ENCODE measurements at regions not wholly inside any gene's neighbourhood (a gene's known extent, or its start where the extent isn't known, plus 50 kb on each side); places are given as distances from the start of the nearest gene placed in this dataset.

GRCh38 chr2:235265348-235265965, 228.4 kb upstream of the AGAP1 start:
- ATAC-seq, result no peak

- ATAC-seq, result no peak
Observed at GRCh38 chr2:235267251-235267650, 226.6 kb upstream of the AGAP1 start.

- no peak for ATAC-seq
Observed at GRCh38 chr2:235268535-235268934, 225.3 kb upstream of the AGAP1 start.

- no peak for ATAC-seq
Observed at GRCh38 chr2:235270291-235270690, 223.6 kb upstream of the AGAP1 start.

- peak in 1 of 2 donors; percentile 30 for ATAC-seq
Observed at GRCh38 chr2:235270956-235271355, 222.9 kb upstream of the AGAP1 start.

- no peak for ATAC-seq
Observed at GRCh38 chr2:235271936-235272335, 221.9 kb upstream of the AGAP1 start.

- no peak for ATAC-seq
Observed at GRCh38 chr2:235274023-235274422, 219.8 kb upstream of the AGAP1 start.

- ATAC-seq, result no peak
Observed at GRCh38 chr2:235277485-235277884, 216.4 kb upstream of the AGAP1 start.

GRCh38 chr2:235278771-235279355, 215.0 kb upstream of the AGAP1 start:
- ATAC-seq, result no peak

GRCh38 chr2:235279965-235280364, 213.9 kb upstream of the AGAP1 start:
- no peak for ATAC-seq

- no peak for ATAC-seq
Observed at GRCh38 chr2:235283246-235283645, 210.6 kb upstream of the AGAP1 start.

GRCh38 chr2:235286622-235287374, 207.0 kb upstream of the AGAP1 start:
- no peak for ATAC-seq

GRCh38 chr2:235287375-235287733, 206.5 kb upstream of the AGAP1 start:
- ATAC-seq, result no peak

- ATAC-seq, result no peak
Observed at GRCh38 chr2:235291461-235291860, 202.4 kb upstream of the AGAP1 start.

- no peak for ATAC-seq
Observed at GRCh38 chr2:235293061-235293460, 200.8 kb upstream of the AGAP1 start.

GRCh38 chr2:235295831-235296230, 198.0 kb upstream of the AGAP1 start:
- no peak for ATAC-seq

GRCh38 chr2:235300368-235301201, 193.3 kb upstream of the AGAP1 start:
- ATAC-seq, result no peak

GRCh38 chr2:235301202-235302076, 192.4 kb upstream of the AGAP1 start:
- no peak for ATAC-seq

- no peak for ATAC-seq
Observed at GRCh38 chr2:235302263-235302662, 191.6 kb upstream of the AGAP1 start.

GRCh38 chr2:235303499-235304291, 190.1 kb upstream of the AGAP1 start:
- no peak for ATAC-seq

- ATAC-seq, result no peak
Observed at GRCh38 chr2:235305678-235306077, 188.2 kb upstream of the AGAP1 start.

Measured in activated CD4-positive, CD25-positive, alpha-beta regulatory T cell treated with anti-CD3 and anti-CD28 coated beads, Interleukin-2, amount 50 U/mL, for 24 hours (primary cell).